Gastroesophageal sphincter (tissue), 3 donors: ENCODE measurements at regions not wholly inside any gene's neighbourhood (a gene's known extent, or its start where the extent isn't known, plus 50 kb on each side); places are given as distances from the start of the nearest gene placed in this dataset.

Experiments used
- EP300 ChIP-seq: sonication (generic); formaldehyde crosslinking; IDR thresholded peaks from one replicate; pipeline ENCODE4 v1.6.1; 2017; ENCODE audit warnings: antibody characterized with exemption, mild to moderate bottlenecking
- POLR2A ChIP-seq, 2 donors: fragments of 450-650 bp; IDR thresholded peaks; one replicate each; pipeline ENCODE4 v1.6.1; 2017; ENCODE audit warnings: antibody characterized with exemption in 2 of 2, mild to moderate bottlenecking in 2 of 2, moderate library complexity in 1 of 2
- POLR2AphosphoS5 ChIP-seq: sonication (generic); formaldehyde crosslinking; IDR thresholded peaks from one replicate; pipeline ENCODE4 v1.6.1; 2017; ENCODE audit warnings: antibody characterized with exemption
- TF ChIP-seq, protein P1 (sequence below), 4 experiments: fragments of 200-600 bp in 2 of 4; fragments of 450-650 bp in 2 of 4; sonication (generic) in 1 of 4; IDR thresholded peaks; one replicate each; pipeline ENCODE4 v1.5.1; 2017 to 2019; ENCODE audit warnings: antibody characterized with exemption in 4 of 4, mild to moderate bottlenecking in 2 of 4, moderate library complexity in 2 of 4

GRCh38 chr12:24244801-24245200 is 295.3 kb upstream of the SOX5 start:
- TF ChIP-seq, protein P1, sequence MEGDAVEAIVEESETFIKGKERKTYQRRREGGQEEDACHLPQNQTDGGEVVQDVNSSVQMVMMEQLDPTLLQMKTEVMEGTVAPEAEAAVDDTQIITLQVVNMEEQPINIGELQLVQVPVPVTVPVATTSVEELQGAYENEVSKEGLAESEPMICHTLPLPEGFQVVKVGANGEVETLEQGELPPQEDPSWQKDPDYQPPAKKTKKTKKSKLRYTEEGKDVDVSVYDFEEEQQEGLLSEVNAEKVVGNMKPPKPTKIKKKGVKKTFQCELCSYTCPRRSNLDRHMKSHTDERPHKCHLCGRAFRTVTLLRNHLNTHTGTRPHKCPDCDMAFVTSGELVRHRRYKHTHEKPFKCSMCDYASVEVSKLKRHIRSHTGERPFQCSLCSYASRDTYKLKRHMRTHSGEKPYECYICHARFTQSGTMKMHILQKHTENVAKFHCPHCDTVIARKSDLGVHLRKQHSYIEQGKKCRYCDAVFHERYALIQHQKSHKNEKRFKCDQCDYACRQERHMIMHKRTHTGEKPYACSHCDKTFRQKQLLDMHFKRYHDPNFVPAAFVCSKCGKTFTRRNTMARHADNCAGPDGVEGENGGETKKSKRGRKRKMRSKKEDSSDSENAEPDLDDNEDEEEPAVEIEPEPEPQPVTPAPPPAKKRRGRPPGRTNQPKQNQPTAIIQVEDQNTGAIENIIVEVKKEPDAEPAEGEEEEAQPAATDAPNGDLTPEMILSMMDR (IDR thresholded peaks at IDR 0.05) = no peak
- TF ChIP-seq POLR2A (IDR thresholded peaks at IDR 0.05) (no peak), POLR2AphosphoS5 (no peak), EP300 (no peak)
